ENCODE measurements at regions not wholly inside any gene's neighbourhood (a gene's known extent, or its start where the extent isn't known, plus 50 kb on each side); places are given as distances from the start of the nearest gene placed in this dataset.
"Not testable (repeated sequence)": the region's sequence is repeated elsewhere in the genome, so short reads cannot be mapped to it uniquely, and the experiment has no call there.

DNA sequence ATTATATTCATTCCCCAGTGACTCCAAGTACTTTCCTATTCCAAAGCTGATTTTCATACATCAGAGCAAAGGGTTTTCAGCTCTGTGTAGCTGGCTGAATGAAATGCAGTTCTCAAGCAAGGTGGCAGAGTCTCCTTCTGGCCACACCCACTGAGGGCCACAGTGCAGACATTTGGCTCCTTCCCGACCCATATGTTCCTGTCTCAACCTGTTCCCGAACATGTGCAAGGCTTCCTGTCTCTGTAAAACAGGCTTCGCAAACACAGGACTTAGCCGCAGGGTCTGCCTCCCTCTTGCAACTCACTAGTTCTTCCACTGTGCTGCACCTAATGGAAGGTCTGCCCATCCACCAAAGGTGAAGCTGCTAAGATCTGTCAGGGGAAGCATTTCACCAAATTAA lies 249.2 kb downstream of the MID1IP1 start:
- FAIRE-seq: no peak

DNA sequence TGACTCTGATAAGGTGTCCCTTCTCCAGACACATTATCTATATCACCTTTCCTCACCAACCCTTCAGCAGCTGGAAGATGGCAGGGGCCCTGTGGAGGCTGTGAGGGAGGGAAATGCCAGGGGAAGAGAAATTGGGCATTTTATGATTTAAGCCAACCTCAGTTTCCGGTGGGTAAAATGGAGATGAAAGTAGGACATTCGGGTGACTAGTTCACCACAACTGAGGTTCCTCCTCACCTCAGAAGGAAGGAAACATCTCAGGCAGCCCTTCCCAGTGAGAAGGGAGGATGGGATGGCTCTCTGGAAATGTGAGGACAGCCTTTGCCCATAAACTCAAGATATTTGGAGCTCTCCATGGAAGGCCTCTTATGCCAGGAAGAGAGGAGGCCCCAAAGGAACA lies 251.5 kb downstream of the MID1IP1 start:
- no peak for FAIRE-seq

DNA sequence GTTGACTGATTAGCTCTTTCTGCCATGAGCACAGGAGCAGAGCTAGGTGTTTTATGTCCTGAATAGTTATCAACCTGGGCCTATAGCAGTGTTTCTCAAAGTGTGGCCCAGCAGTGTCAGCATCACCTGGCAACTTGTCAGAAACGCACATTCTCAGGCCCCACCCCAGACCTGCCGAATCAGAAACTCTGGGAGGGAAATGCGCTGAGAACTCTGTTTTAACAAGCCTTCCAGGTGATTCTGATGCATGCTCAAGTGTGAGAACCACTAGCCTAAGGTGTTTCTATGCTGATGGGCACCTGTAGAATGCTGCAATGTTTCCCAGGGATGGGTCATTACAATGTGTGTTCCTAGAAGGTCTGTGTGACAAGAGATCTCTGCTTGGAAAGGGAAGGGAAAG lies 257.5 kb downstream of the MID1IP1 start:
- FAIRE-seq: no peak

DNA sequence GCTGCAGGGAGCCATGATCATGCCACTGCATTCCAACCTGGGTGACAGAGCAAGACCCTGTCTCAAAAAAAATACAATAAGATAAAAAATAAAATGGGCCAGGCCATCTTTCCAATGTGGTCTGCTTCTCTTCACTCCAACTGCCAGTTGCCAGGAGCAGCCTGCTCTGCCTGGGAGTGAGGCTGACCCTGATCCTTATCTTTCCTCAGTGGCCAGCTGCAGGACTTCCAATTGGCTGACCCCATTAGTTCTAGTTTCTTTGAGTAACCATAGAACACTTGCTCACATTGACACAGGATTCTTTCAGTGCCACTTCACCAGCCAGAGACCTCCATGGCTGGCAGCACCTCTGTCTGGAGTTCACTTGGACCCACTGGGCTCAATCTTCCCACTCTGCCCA lies 258.6 kb downstream of the MID1IP1 start:
- no peak for FAIRE-seq

DNA sequence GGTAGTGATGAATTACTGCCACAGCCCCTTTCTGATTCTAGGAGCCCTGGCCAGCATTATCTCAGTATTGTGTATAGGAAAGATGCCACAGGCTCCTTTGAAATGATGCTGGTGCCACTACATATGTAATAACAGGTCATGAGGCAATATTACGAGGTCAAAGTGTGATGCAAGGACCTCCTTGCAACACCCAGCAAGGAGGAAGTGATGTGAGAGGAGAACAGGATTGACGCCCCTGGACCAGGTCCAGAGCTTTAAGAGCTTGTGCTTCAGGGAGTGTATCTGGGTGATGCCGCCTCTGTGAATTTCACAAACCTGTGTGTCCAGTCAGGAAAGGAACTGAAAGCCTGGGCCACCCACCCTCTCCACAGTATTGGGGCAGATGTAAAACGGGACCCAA lies 261.8 kb downstream of the MID1IP1 start:
- no peak for FAIRE-seq

DNA sequence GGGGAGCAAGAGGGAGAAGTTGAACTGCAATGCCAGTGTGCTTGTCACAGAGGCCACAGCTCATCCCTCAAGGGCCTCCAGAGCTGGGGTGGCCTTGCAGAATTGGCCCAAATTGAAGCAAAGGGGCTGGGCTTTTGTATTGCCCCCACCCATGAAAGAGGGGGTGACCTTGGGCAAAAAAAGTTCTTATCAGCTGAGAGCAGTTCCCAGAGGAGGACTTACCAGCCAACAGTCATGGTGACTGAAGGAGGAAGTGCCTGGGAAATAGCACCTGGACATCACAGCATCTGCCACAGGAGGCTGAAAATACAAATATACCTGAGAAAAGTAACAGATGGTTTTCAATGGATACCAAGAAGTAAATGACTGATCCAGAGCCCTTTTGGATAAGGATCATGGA lies 262.4 kb downstream of the MID1IP1 start:
- no peak for FAIRE-seq

DNA sequence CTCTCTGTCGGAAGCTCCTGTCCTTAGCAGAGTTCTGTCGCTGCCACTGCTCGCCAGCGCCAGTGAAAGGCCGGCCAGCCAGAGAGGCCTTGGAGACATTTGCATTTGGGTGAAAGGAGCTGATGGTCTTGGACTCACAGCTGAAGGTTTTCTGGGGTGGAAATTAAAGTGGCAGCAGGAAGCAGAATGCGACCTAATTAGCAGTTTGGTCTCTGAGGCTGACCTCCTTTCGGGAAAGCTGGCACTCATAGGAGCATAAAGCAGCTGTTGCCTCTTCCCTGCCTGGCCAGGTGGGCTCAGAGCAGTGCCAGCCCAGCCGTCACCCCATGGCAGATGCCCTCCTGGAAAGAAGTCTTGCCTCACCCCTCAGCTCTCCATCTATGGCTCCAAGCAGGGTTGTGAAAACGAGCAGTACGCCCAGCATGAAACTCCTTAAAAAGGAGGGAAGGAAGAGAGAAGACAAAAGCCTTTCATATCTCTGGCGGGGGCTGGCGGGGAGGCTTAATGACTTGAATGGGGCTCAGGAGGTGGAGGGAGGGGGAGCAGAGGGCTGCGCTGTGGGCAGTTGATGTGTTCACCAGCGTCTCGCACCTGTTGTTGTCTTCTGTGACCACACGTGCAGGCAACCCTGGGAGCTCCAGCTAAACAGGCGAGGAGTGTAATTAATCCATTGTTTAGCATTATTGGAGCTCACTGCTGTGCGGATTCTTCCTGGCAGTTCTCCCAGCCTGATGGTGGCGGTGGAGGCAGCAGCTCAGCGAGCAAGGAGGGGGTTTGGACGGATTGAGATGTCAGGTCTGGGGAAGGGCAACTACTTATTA lies 264.0 kb downstream of the MID1IP1 start:
- FAIRE-seq: no peak

DNA sequence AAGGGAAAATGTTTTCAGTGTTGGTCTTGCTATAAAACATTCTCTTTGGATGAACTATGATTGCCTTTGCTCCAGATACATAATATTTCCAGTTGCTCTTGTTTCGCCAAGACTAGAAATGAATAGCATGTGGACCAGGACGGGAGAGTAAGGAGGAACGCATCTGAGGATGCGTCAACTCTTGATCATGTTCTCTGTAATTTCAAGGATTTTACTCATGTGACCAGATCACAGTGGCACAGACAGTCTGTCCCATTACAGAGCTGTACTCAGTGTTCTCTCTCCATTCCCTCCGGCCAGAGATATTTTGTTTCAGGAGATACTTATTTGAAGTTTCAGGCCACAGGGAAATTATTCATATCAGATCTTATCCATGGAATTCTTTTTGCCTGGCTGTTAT lies 266.6 kb downstream of the MID1IP1 start:
- no peak for FAIRE-seq

DNA sequence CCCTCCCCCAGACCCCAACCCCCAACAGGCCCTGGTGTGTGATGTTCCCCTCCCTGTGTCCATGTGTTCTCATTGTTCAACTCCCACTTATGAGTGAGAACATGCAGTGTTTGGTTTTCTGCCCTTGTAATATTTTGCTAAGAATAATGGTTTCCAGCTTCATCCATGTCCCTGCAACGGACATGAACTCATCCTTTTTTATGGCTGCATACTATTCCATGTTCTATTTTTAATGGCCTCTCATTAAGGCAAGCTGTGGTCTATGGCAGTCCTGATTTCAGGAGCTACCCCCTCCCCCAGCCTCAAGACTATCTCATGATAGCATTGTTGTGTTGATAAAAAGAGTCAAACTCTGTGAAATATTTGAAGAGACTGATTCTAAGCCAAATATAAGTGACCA lies 267.4 kb downstream of the MID1IP1 start:
- FAIRE-seq: not testable (repeated sequence)

DNA sequence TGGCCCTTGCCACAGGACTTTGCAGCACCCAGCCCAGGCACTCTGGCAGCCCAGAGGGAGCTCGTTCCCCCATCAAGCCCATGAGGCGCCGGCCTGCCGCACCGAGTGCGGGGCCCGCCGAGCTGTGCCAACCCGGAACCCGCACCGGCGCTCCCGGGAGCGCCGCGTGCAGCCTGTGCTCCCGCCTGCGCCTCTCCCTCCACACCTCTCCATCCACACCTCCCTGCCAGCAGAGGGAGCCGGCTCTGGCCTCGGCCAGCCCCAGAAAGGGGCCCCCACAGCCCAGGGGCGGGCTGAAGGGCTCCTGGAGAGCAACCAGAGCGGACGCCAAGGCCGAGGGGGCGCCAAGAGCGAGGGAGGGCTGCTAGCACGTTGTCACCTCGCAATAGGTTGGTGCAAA lies 268.8 kb downstream of the MID1IP1 start:
- FAIRE-seq: no peak

DNA sequence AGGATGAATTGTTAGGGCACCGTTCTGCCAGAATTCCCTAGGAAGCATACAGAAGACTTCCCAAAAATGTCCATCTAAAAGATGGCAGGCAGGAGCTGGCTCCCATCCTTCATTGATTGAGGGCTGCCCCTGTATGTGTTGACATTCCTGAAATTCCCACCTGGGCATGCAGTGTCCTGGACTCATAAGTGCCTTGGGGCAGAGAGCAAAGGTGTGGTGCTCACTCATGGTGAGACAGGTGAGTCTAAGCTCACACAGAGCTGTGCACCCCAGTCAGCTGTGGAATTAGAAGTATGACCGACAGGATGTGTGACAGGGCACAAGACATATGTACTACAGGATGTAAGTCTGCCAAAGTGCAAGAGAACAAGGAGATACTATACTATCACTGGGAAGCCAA lies 271.9 kb downstream of the MID1IP1 start:
- no peak for FAIRE-seq

DNA sequence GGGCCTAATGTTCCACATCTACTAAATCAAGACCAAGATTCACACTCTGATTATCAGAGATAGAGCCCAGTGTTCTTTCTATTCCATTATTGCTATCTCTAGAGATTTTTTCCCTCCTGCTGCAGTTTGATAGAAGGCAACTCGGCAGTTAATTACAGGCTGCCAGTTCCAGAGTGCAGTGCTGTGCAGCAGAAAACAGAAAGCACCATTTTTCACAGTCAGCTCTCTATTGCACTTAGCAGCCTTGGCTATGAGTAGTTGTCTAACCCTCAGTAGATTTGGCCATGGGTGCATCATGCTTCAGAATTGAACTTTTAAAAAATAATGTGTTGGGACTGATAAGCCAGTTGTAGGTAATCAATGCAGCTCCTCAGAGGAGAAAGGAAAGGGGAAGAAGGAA lies 295.3 kb downstream of the MID1IP1 start:
- no peak for FAIRE-seq

DNA sequence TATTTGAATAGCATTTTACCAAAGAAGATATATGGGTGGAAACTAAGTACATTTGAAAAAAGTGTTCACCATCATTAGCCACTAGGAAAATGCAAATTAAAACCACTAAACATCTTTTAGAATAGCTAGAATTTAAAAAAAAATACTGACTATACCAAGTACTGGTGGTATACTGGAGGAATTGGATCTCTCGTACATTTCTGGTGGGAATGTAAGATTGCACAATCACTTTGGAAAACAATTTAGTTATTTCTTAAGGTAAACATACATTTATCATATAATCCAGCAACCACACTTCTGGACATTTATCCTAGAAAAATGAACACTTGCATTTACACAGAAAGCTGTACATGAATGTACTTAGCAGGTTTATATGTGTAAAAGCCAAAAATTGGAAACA lies 303.5 kb downstream of the MID1IP1 start:
- FAIRE-seq: no peak

DNA sequence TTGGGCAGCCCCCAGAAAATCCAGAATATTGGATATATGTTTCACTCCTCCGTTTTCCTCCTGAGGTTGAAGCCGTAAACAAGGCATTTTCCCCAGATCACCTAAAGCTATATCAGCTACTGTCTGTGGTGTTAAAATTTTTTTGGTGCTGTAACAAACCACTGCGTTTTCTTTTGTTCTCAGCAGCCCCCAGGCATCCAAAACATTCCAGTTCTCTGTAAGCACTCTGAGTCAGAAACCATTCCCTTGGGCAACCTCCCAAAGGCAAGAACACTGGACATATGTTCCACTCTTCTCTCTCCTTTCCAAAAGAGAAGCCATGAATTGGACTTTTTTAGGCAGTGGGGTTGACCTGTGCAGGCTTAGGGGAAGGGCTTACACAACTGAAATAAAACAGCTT lies 310.9 kb downstream of the MID1IP1 start:
- no peak for FAIRE-seq

DNA sequence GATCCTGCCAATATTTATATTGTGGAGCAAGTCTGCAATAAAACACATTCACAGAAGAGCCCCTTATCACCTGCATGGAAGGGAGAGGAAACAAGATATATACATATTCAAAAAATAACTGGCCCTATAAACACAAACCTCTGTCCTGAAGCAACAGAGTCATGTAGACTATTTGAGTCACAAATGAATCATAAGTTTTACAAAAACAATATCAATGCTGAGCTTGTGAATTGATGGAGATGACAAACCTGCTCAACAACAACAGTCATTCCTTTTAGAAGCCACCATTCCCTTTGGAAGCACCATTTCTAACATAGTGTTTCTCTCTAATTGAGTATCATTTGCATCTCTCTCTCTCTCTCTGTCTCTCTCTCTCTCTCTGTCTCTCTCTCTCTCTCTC lies 313.9 kb downstream of the MID1IP1 start:
- FAIRE-seq: no peak

DNA sequence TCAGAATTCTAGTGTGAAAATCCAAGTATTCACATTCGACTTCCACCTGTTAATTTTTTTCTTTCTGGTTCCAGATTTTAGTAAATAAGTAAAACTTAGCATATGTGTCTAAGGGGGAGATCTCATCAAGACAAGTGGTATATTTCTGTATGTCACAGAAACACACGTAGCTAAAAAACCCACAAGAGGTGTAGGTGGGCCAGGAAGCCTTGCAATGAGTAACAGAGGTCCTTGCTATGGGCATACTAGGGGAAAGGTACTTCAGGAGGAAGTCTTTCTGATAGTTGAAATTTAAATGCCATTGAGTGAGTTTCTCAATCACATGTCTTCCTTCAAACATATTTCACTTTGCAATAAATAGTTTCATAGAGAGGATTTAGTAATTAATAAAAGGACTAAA lies 315.8 kb downstream of the MID1IP1 start:
- FAIRE-seq: no peak

DNA sequence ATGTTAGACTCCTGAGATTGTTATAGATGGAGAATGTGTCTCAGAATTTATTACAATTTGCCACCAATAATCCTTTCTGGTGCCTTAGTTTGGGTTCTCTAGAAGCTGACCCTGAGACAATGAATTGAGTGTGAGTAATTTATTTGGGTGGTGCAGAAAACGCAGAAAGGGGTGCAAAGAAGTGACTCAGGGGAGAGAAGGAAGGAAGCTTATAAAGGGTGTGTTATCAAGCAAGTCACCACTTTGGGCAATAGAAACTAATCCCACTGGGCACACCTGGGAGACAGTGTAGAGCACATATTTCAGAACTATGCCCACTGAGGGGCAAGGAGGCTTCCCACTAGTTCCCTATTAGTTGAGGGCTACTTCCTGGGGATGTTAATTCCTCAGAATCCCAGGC lies 320.6 kb downstream of the MID1IP1 start:
- FAIRE-seq: no peak

DNA sequence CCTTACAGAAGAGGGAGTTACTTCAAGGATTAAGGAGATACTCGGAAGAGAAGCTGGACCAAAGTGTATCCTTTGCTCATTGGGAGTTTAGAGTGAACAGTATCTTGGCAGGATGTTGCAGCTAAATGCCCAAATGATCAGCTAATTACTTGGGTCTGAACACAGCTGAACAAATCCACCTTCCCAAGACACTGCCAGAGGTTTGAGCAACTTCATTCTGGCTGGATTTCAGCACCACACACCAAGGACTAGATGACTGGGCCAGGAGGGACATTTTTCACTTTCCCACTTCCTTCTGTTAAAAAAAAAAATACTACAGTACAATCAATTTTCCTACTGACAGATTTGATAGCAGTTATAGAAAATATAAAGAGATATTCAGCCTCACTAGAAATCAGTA lies 324.6 kb downstream of the MID1IP1 start:
- FAIRE-seq: no peak

DNA sequence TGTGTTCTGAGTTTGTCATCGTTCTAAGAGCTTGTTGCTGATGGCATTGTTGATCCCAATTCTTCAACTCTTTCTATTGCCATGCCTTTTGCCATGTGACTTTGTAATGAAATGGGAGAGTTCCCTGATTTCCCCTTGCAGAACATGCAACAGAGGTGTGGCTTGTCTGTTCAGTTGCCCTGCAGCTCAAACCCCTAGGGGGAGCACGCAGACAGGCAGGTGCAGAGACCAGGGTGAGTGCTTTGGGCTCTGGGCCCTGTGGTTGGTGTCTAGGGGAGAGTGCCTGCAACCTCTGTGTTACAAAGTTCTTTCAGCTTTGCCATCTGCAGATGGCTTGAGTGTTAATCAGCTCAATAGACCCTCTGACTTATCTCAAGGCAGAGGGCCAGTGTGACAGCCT lies 332.7 kb downstream of the MID1IP1 start:
- FAIRE-seq: no peak

DNA sequence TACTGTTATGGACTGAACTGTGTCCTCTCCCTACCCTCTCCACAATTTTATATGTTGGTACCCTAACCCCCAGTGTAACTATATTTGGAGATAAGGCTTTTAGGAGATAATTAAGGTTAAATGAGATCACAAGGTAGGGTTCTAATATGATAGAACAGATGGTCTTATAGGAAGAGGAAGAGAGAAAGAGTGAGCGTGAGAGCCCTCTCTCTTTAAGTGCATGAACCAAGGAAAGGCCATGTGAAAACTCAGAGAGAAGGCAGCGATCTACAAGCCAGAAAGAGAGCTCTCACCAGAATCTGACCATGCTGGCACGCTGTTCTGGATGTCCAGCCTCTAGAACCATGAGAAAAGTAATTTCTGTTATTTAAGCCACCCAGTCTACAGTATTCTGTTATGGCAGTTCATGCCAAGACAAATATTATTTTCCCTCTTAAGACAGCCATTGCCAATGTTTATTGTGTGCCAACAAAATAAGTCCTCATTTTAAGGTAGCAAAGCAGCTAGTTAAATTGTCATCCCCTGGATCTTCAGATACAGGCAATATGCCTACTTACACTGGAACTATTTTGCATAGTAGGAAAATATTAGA lies 336.2 kb downstream of the MID1IP1 start:
- no peak for FAIRE-seq

DNA sequence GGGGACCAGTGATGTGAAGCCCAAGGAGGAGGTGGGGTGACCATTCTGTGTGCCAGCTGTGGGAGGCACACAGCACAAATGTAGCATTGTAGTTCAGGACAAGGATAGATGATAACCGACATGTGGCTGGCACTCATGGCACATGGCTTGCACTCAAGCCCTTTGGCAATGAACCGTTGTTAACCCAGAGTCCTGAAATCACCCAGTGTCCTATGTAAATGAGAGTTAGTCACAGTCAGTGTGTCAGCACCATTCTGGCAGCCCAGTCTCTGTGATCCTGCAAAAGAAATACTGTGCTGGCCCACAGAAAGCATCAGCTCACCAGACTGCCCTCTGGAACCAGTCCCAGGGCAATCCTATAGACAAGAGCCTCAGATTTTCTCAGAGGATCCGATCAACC lies 339.3 kb downstream of the MID1IP1 start:
- FAIRE-seq: no peak

DNA sequence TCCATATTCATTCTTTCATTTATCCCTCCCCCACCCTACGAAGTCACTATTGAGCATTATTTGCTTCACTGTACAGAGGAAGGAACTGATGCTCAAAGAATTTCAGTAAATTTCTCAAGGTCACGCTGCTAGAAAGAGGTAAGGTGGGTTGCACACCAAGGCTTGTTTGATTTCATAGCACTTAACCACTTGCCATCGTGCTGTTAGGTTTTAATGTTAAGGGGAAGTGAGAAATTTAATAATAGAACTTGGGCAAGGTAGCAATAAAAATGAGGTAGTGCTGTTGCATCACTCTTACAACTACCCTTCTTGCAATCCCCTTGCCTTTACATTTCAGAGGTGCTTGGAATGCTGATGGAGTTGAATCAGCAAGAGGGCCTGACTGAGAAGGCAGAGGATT lies 343.1 kb downstream of the MID1IP1 start:
- FAIRE-seq: no peak

DNA sequence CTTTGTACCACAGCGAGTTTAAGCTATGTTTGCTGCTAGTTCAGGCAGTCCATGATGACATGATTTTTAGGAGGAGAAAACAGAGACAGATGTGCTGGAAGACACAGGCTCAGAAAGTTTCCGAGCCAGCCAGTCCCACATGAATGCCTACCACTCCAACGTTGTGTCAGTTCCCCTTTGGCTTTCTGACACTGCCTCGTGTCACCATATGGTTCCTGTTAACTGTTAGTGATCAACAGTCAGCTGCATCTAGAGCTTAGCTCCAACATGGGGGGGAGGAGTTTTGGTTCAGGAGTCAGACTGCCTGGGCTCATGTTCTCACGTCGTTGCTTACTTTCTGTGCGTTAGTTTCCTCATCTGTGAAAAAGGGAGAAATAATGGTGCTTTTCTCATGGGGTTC lies 343.7 kb downstream of the MID1IP1 start:
- FAIRE-seq: no peak

DNA sequence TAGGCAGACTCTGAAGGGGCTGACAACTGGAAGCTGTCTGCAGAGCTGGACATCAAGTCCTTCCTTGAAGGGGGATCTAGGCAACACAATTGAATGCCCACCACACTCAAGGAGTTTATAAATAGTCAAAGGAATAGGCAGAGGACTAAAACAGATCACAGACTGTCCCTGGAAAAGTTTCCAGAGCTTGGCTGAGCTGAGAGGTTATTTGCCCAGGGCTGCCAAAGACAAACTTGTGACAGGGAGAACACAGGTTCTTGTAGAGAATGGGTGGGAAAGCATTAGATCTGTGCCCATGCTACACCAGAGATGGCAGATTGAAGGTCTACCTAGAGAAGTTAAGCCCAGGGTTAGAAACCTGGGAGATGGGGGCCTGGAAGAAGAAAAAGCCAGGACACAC lies 344.6 kb downstream of the MID1IP1 start:
- no peak for FAIRE-seq

DNA sequence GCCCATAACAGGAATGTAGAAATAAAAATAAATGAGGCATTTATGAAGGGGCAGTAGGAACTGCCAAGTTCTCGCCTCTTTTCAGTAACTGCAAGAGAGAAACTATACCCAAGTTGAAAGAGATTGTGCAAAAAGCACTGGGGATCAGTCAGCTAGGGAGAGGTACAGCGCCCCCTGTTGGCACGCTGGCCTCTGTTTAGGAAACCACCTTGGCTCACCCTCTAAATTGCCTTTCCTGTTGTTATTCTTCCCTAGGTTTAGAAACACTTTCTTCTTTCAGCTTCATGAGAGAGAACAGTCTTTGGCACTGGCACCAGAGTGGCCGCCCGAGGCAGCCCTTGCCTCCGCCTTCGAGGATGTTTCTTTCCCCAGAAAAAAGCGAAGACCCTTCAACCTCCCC lies 348.5 kb downstream of the MID1IP1 start:
- no peak for FAIRE-seq
